Adrenal gland (tissue), 9 donors: ENCODE measurements at regions not wholly inside any gene's neighbourhood (a gene's known extent, or its start where the extent isn't known, plus 50 kb on each side); places are given as distances from the start of the nearest gene placed in this dataset.
"Not testable (repeated sequence)": the region's sequence is repeated elsewhere in the genome, so short reads cannot be mapped to it uniquely, and the experiment has no call there.

ENCODE experiments used
- DNase-seq, 7 donors: peaks; one replicate each; pipeline ENCODE4 v3.0.0-alpha.2; 2019 to 2020
- H3K27ac ChIP-seq, 5 donors: fragments of 200-600 bp; sonication (generic) in 4 of 5; 1 replicate in 3 of 5; 2 replicates in 2 of 5; pipeline versions ENCODE4 v1.5.1 to v1.8.0; 2016 to 2020; ENCODE audit warnings: mild to moderate bottlenecking in 1 of 5
- H3K27me3 ChIP-seq: fragments of 200-600 bp; 2 replicates; pipeline ENCODE4 v1.8.0; 2021
- H3K36me3 ChIP-seq, 2 donors: fragments of 200-600 bp; replicated peaks in 1 of 2; 1 replicate in 1 of 2; 2 replicates in 1 of 2; pipeline versions ENCODE4 v1.5.1 to v1.8.0; 2018 to 2022
- H3K4me1 ChIP-seq, 2 donors: fragments of 200-600 bp; replicated peaks in 1 of 2; 1 replicate in 1 of 2; 2 replicates in 1 of 2; pipeline versions ENCODE4 v1.5.1 to v1.8.0; 2018 to 2021
- H3K4me3 ChIP-seq, 4 donors: fragments of 200-600 bp; sonication (generic) in 3 of 4; one replicate each; pipeline ENCODE4 v1.5.1; 2016 to 2018
- H3K9me3 ChIP-seq, 3 donors: fragments of 200-600 bp; sonication (generic) in 1 of 3; replicated peaks in 1 of 3; 1 replicate in 2 of 3; 2 replicates in 1 of 3; pipeline versions ENCODE4 v1.5.1 to v1.8.0; 2016 to 2021
- POLR2A ChIP-seq, 2 donors: fragments of 450-650 bp; IDR thresholded peaks; one replicate each; pipeline ENCODE4 v1.6.1; 2017; ENCODE audit warnings: antibody characterized with exemption in 2 of 2, mild to moderate bottlenecking in 2 of 2, moderate library complexity in 1 of 2
- WGBS, 4 donors: extraction: QIAGEN DNeasy Blood & Tissue Kit in 2 of 4; methylation state at CpG; one replicate each; pipeline versions ENCODE4 v1.1.5 to v1.1.7; 2013 to 2017; 5-methylcytosine and 5-hydroxymethylcytosine counted together
- intact Hi-C, 2 donors: fragments of 100-400 bp; cut with DNase I; formaldehyde crosslinking; loops; one replicate each; pipeline versions ENCODE4 v1.14.1 to v1.15.0; 2022 to 2023
- TF ChIP-seq, protein P1 (sequence below), 6 experiments: fragments of 450-650 bp in 4 of 6; fragments of 200-600 bp in 2 of 6; sonication (generic) in 1 of 6; IDR thresholded peaks; 1 replicate in 5 of 6; 2 replicates in 1 of 6; pipeline versions ENCODE4 v1.5.1 to v1.8.0; 2016 to 2021; ENCODE audit warnings: antibody characterized with exemption in 6 of 6, mild to moderate bottlenecking in 2 of 6, moderate library complexity in 1 of 6
- donor health status: healthy with polysubstance abuse.
- donor health status: Bipolar disorder and iron deficiency.
- donor health status: DM: yes; HTN: yes; CAD: no.
- donor health status: DM: no; HTN: no; CAD: no.
- donor health status: DM: no; HTN: no; CAD: no.

DNA sequence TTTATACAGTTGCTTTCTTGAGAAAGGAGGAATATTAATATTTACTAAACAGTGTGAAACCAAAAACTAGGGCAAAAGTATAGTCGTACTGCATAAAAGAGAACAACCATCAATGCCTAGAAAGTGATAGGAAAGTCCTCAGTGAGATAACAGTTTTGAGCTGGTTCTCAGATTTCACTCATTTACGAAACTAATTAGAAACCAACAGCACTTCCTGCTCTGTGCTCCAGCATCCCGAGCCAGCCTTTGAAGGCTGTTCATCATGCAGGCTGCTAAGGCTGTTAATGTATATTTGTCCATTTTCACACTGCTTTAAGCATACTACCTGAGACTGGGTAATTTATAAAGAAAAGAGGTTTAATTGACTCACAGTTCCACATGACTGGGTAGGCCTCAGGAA is 2039.9 kb downstream of the EFNA5 start:
- 70 to 78% (median 75%) methylated on average over 3 of the region's 3 CpGs for WGBS, 4 donors
- H3K27me3 ChIP-seq = no peaks in the 10 kb centered on the region
- no peak overlapping the region for H3K4me3 ChIP-seq
- TF ChIP-seq, protein P1, sequence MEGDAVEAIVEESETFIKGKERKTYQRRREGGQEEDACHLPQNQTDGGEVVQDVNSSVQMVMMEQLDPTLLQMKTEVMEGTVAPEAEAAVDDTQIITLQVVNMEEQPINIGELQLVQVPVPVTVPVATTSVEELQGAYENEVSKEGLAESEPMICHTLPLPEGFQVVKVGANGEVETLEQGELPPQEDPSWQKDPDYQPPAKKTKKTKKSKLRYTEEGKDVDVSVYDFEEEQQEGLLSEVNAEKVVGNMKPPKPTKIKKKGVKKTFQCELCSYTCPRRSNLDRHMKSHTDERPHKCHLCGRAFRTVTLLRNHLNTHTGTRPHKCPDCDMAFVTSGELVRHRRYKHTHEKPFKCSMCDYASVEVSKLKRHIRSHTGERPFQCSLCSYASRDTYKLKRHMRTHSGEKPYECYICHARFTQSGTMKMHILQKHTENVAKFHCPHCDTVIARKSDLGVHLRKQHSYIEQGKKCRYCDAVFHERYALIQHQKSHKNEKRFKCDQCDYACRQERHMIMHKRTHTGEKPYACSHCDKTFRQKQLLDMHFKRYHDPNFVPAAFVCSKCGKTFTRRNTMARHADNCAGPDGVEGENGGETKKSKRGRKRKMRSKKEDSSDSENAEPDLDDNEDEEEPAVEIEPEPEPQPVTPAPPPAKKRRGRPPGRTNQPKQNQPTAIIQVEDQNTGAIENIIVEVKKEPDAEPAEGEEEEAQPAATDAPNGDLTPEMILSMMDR (IDR thresholded peaks at IDR 0.05) = no peak
- intact Hi-C loops = no loop called here
- no peaks in the 10 kb centered on the region for H3K36me3 ChIP-seq
- H3K27ac ChIP-seq = no peak overlapping the region
- DNase-seq = no peak
- peaks cover 0 to 4% (median 0%) of the 10 kb centered on the region in 3 donors for H3K9me3 ChIP-seq
- no peaks in the 10 kb centered on the region for H3K4me1 ChIP-seq

DNA sequence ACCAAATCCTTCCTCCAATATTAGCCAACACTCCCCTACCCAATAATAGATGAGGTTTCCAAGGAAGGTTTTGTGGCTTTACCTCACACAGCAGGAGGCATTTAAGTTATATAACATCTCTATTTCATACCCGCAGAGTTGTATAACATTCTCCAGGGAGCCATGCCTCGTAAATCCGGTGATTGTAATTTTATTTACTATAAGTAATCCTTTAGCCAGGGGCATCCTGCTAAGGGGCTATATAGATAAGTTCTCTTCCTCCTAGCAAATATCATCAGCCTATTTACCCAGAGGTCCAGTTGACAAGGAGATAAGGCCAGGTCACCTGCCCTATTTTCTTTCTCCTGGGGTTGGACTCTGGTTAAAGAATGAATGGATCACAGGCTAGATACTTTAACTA is 2051.0 kb downstream of the EFNA5 start:
- H3K27ac ChIP-seq = no peak overlapping the region
- H3K4me3 ChIP-seq = no peak overlapping the region
- H3K36me3 ChIP-seq = no peaks in the 10 kb centered on the region
- H3K9me3 ChIP-seq = no peaks in the 10 kb centered on the region
- TF ChIP-seq, protein P1 (IDR thresholded peaks at IDR 0.05) = no peak
- no peak for TF ChIP-seq POLR2A (IDR thresholded peaks at IDR 0.05)
- no peaks in the 10 kb centered on the region for H3K4me1 ChIP-seq
- H3K27me3 ChIP-seq = no peaks in the 10 kb centered on the region
- WGBS, 4 donors = 86 to 89% (median 86%) methylated on average over 3 of the region's 3 CpGs
- DNase-seq = no peak
- intact Hi-C loops = no loop called here

DNA sequence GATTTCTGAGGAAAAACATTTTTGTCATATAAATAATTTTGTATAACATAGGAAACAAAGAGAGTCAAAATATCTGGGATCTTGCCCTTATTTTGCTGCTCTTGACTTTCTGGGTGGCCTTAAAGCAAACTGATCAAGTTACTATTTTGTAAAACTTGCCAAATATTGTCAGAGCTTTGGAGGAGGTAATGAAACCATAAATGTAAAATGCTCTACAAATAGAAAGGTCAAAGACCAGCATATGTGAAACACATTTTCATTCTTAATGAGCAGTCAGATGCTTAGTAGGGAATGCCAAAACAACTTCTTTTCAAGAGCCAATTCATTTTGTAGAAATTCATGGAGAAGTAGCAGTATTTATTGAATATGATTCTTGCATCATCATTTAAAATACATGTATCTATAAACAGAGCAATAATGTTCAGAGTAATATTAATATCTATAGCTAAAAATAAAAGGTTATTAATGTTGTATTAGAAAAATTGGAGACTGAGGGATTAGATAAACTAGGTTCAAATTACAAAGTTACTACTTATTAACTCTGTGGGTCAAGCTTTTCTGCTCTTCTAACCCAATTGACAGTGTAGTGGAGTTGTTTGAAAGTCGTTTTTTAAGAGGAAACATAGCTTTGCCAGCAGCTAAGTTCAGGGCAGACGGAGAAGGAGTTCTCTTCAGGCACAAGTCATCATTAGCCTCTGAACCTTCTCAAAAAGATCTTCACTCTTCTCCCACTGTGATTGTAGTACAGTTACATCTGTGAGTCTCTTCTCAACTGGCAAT is 2053.1 kb downstream of the EFNA5 start:
- 39 to 54% (median 46%) methylated on average over 2 of the region's 2 CpGs for WGBS, 4 donors
- no peak for DNase-seq
- no peaks in the 10 kb centered on the region for H3K36me3 ChIP-seq
- intact Hi-C loops = no loop called here
- TF ChIP-seq, protein P1 (IDR thresholded peaks at IDR 0.05) = no peak
- TF ChIP-seq POLR2A (IDR thresholded peaks at IDR 0.05) = no peak
- H3K4me1 ChIP-seq = no peaks in the 10 kb centered on the region
- H3K27ac ChIP-seq = no peak overlapping the region
- no peaks in the 10 kb centered on the region for H3K27me3 ChIP-seq
- no peaks in the 10 kb centered on the region for H3K9me3 ChIP-seq
- H3K4me3 ChIP-seq = no peak overlapping the region

DNA sequence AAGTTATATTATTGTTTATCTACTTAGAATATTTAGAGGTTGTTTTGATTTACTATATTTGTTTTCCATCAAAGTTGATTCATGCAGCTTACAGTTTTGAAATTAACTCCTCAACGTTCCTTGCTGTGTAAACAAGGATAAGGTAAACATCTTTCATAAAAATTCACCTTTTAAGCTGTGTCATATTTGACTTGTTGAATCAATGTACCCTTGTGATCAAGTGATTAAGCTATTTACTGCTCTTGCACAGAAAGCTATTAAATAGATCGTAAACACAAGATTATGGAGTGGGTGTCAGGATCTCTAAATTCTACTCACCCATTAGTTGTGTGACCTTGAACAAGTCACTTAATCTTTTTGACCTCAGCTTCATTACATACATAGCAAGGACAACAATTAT is 2054.0 kb upstream of the NUDT12 start:
- Histone ChIP-seq H3K4me3 (no peak overlapping the region), H3K36me3 (no peaks in the 10 kb centered on the region), H3K9me3 (no peaks in the 10 kb centered on the region), H3K27me3 (no peaks in the 10 kb centered on the region), H3K27ac (no peak overlapping the region), H3K4me1 (no peaks in the 10 kb centered on the region)
- no peak for TF ChIP-seq POLR2A (IDR thresholded peaks at IDR 0.05)
- TF ChIP-seq, protein P1 (IDR thresholded peaks at IDR 0.05) = no peak
- DNase-seq = no peak
- intact Hi-C loops = no loop called here
- WGBS, 4 donors = 50 to 61% (median 53%) methylated on average over 2 of the region's 2 CpGs

DNA sequence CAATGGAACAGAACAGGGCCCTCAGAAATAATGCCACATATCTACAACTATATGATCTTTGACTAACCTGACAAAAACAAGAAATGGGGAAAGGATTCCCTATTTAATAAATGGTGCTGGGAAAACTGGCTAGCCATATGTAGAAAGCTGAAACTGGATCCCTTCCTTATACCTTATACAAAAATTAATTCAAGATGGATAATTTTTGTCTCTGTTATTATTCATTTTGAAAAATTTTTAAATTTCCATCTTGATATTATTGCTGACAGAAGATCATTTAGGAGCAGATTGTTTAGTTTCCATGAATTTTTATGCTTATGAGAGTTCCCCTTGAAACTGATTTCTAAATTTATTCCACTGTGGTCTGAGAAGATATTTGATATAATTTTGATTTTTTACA is 2039.8 kb upstream of the NUDT12 start:
- intact Hi-C loops, H3K4me1 ChIP-seq, H3K4me3 ChIP-seq, H3K27ac ChIP-seq, H3K27me3 ChIP-seq, DNase-seq, H3K36me3 ChIP-seq, H3K9me3 ChIP-seq: not testable (repeated sequence)
